Activated T-cell treated with anti-CD3 and anti-CD28 coated beads for 24 hours (primary cell): ENCODE measurements at regions not wholly inside any gene's neighbourhood (a gene's known extent, or its start where the extent isn't known, plus 50 kb on each side); places are given as distances from the start of the nearest gene placed in this dataset.
"Not testable (repeated sequence)": the region's sequence is repeated elsewhere in the genome, so short reads cannot be mapped to it uniquely, and the experiment has no call there.

Source experiments
- DNase-seq: peaks from one replicate; pipeline ENCODE4 v3.0.0-alpha.2; 2020; ENCODE audit warnings: low read depth

GRCh38 chr16:5993356-5993755, 895.8 kb upstream of the EEF2KMT start:
- no peak for DNase-seq

GRCh38 chr16:5982979-5983378, 885.4 kb upstream of the EEF2KMT start:
- no peak for DNase-seq

- DNase-seq: no peak
These were observed 882.4 kb upstream of the EEF2KMT start for GRCh38 chr16:5979905-5980550.

- DNase-seq: no peak
These were observed 879.7 kb upstream of the EEF2KMT start for GRCh38 chr16:5977329-5977728.

GRCh38 chr16:5972747-5973146, 875.2 kb upstream of the EEF2KMT start:
- no peak for DNase-seq

GRCh38 chr16:5971924-5972323, 874.3 kb upstream of the EEF2KMT start:
- DNase-seq: no peak

GRCh38 chr16:5971106-5971505, 873.5 kb upstream of the EEF2KMT start:
- DNase-seq: no peak

GRCh38 chr16:5966004-5966403, 868.4 kb upstream of the EEF2KMT start:
- DNase-seq: no peak

GRCh38 chr16:5965321-5965720, 867.7 kb upstream of the EEF2KMT start:
- no peak for DNase-seq

- DNase-seq: no peak
These were observed 853.9 kb upstream of the EEF2KMT start for GRCh38 chr16:5951486-5951885.

- DNase-seq: no peak
These were observed 847.4 kb upstream of the EEF2KMT start for GRCh38 chr16:5944971-5945370.

- no peak for DNase-seq
These were observed 841.0 kb upstream of the EEF2KMT start for GRCh38 chr16:5938607-5939006.

- no peak for DNase-seq
These were observed 835.3 kb upstream of the EEF2KMT start for GRCh38 chr16:5932906-5933305.

GRCh38 chr16:5928476-5929065, 831.0 kb upstream of the EEF2KMT start:
- no peak for DNase-seq

GRCh38 chr16:5925850-5926249, 828.3 kb upstream of the EEF2KMT start:
- no peak for DNase-seq

GRCh38 chr16:5922686-5923085, 825.1 kb upstream of the EEF2KMT start:
- DNase-seq: no peak

- DNase-seq: no peak
These were observed 821.1 kb upstream of the EEF2KMT start for GRCh38 chr16:5918567-5919130.

- DNase-seq: no peak
These were observed 820.0 kb upstream of the EEF2KMT start for GRCh38 chr16:5917436-5918195.

GRCh38 chr16:5916711-5917191, 819.2 kb upstream of the EEF2KMT start:
- no peak for DNase-seq

- no peak for DNase-seq
These were observed 813.6 kb upstream of the EEF2KMT start for GRCh38 chr16:5911241-5911640.

GRCh38 chr16:5909556-5909955, 812.0 kb upstream of the EEF2KMT start:
- DNase-seq: not testable (repeated sequence)

GRCh38 chr16:5907544-5907943, 809.9 kb upstream of the EEF2KMT start:
- DNase-seq: no peak

GRCh38 chr16:5906351-5906750, 808.8 kb upstream of the EEF2KMT start:
- DNase-seq: no peak
